ENCODE measurements at regions not wholly inside any gene's neighbourhood (a gene's known extent, or its start where the extent isn't known, plus 50 kb on each side); places are given as distances from the start of the nearest gene placed in this dataset.

DNA sequence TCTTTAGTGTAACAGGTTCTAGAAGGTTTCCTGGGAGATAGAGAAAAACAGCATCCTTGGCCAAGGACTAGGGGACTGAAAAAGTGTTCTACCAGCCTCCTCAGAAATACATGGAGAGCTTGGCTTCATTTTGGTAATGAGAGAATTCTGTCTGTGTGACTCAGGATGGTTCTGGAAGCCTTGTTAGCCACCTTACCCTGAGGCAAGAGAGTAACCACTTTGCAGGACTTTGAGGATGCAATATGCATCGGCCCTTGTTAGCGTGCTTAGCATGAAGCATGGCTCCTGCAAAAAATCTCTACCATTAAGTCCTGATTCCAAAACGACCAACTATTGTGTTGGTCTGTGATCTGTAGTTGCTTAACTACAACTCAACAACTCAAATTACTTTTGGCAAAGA is 79.8 kb downstream of the C1QL2 start:
- no peaks in the 10 kb centered on the region for H3K9me2 ChIP-seq (replicated peaks; ENCODE audit: insufficient read depth)
- no peak for DNase-seq (ENCODE audit: low spot score)
- H3K4me3 ChIP-seq: no peak overlapping the region
- no peak overlapping the region for H3K4me2 ChIP-seq
- H3K27me3 ChIP-seq: no peaks in the 10 kb centered on the region
- H3K4me1 ChIP-seq (ENCODE audit: insufficient read depth): no peaks in the 10 kb centered on the region
- TF ChIP-seq, protein P1, sequence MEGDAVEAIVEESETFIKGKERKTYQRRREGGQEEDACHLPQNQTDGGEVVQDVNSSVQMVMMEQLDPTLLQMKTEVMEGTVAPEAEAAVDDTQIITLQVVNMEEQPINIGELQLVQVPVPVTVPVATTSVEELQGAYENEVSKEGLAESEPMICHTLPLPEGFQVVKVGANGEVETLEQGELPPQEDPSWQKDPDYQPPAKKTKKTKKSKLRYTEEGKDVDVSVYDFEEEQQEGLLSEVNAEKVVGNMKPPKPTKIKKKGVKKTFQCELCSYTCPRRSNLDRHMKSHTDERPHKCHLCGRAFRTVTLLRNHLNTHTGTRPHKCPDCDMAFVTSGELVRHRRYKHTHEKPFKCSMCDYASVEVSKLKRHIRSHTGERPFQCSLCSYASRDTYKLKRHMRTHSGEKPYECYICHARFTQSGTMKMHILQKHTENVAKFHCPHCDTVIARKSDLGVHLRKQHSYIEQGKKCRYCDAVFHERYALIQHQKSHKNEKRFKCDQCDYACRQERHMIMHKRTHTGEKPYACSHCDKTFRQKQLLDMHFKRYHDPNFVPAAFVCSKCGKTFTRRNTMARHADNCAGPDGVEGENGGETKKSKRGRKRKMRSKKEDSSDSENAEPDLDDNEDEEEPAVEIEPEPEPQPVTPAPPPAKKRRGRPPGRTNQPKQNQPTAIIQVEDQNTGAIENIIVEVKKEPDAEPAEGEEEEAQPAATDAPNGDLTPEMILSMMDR (IDR thresholded peaks at IDR 0.05; ENCODE audit: poor library complexity): no peak
- TF ChIP-seq EZH2 (IDR thresholded peaks at IDR 0.05; ENCODE audit: borderline replicate concordance): no peak
- no peak for TF ChIP-seq EZH2phosphoT487 (IDR thresholded peaks at IDR 0.05; ENCODE audit: low read depth, severe bottlenecking, unreplicated experiment)
- H3K27ac ChIP-seq: no peak overlapping the region
- no peaks in the 10 kb centered on the region for H3K36me3 ChIP-seq (replicated peaks; ENCODE audit: insufficient read depth, low read depth)
- H3K79me2 ChIP-seq: no peaks in the 10 kb centered on the region
- H2AFZ ChIP-seq: no peak overlapping the region
- 95% methylated on average over 3 of the region's 3 CpGs for WGBS (ENCODE audit: low lambda C conversion rate, missing lambda C conversion rate)
- no peaks in the 10 kb centered on the region for H4K20me1 ChIP-seq (ENCODE audit: insufficient read depth, poor library complexity, severe bottlenecking)
- H3K9me3 ChIP-seq (ENCODE audit: low read depth): no peaks in the 10 kb centered on the region

DNA sequence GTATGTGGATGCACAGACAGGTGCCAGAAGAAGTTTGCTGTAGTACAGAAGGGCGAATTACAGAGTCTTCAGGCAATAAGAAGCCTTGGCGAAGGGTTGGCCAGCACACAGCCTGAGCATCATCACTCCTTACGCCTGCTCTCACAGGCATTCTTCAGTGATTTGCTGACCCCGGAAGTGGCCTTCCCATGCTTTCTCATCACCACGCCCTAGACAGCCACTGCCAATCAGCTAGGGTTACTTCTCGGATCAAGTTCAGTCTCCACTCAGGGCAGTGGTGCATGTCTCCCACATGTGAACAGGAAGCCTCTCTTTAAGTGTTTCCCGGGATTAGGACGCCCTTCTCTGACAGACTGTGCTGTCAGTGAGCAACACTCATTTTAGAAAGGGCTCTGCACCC is 81.8 kb downstream of the C1QL2 start:
- H2AFZ ChIP-seq: no peak overlapping the region
- H3K4me1 ChIP-seq (ENCODE audit: insufficient read depth): no peaks in the 10 kb centered on the region
- no peaks in the 10 kb centered on the region for H3K36me3 ChIP-seq (replicated peaks; ENCODE audit: insufficient read depth, low read depth)
- no peaks in the 10 kb centered on the region for H3K79me2 ChIP-seq
- no peaks in the 10 kb centered on the region for H4K20me1 ChIP-seq (ENCODE audit: insufficient read depth, poor library complexity, severe bottlenecking)
- H3K4me3 ChIP-seq: no peak overlapping the region
- no peak overlapping the region for H3K4me2 ChIP-seq
- TF ChIP-seq EZH2phosphoT487 (IDR thresholded peaks at IDR 0.05; ENCODE audit: low read depth, severe bottlenecking, unreplicated experiment): no peak
- TF ChIP-seq, protein P1 (IDR thresholded peaks at IDR 0.05; ENCODE audit: poor library complexity): no peak
- TF ChIP-seq EZH2 (IDR thresholded peaks at IDR 0.05; ENCODE audit: borderline replicate concordance): no peak
- WGBS (ENCODE audit: low lambda C conversion rate, missing lambda C conversion rate): 87% methylated on average over 8 of the region's 8 CpGs
- H3K27me3 ChIP-seq: no peaks in the 10 kb centered on the region
- H3K9me3 ChIP-seq (ENCODE audit: low read depth): no peaks in the 10 kb centered on the region
- no peak overlapping the region for H3K27ac ChIP-seq
- DNase-seq (ENCODE audit: low spot score): no peak
- H3K9me2 ChIP-seq (replicated peaks; ENCODE audit: insufficient read depth): no peaks in the 10 kb centered on the region

DNA sequence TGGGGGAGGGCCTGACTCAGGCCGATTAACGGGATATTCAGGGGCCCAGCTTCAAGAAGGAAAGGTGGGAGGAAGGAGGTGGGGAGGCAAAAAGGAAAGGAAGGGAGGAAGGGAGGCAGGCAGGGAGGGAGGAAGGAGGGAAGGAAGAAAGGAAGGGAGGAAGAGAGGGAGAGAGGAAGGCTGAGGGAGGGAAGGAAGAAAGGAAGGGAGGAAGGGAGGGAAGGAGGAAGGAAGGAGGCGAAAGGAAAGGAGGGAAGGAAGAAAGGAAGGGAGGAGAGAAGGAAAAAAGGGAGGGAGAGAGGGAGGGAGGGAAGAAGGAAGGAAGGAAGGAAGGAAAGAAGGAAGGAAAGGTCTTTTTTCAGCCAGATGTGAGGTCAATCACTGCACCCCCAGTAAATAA is 85.3 kb downstream of the C1QL2 start:
- TF ChIP-seq EZH2phosphoT487 (IDR thresholded peaks at IDR 0.05; ENCODE audit: low read depth, severe bottlenecking, unreplicated experiment) (no peak), EZH2 (IDR thresholded peaks at IDR 0.05; ENCODE audit: borderline replicate concordance) (no peak)
- TF ChIP-seq, protein P1 (IDR thresholded peaks at IDR 0.05; ENCODE audit: poor library complexity): no peak
- 20% methylated on average over 1 of the region's 3 CpGs for WGBS (ENCODE audit: low lambda C conversion rate, missing lambda C conversion rate)

GRCh38 chr2:119071476-119071875 is 87.1 kb downstream of the C1QL2 start:
- Histone ChIP-seq H3K4me2 (no peak overlapping the region), H3K79me2 (no peaks in the 10 kb centered on the region), H3K4me1 (ENCODE audit: insufficient read depth) (no peaks in the 10 kb centered on the region), H2AFZ (no peak overlapping the region), H3K36me3 (replicated peaks; ENCODE audit: insufficient read depth, low read depth) (no peaks in the 10 kb centered on the region), H3K9me2 (replicated peaks; ENCODE audit: insufficient read depth) (no peaks in the 10 kb centered on the region), H3K27me3 (no peaks in the 10 kb centered on the region), H3K27ac (no peak overlapping the region), H3K9me3 (ENCODE audit: low read depth) (no peaks in the 10 kb centered on the region), H3K4me3 (no peak overlapping the region), H4K20me1 (ENCODE audit: insufficient read depth, poor library complexity, severe bottlenecking) (no peaks in the 10 kb centered on the region)
- TF ChIP-seq, protein P1 (IDR thresholded peaks at IDR 0.05; ENCODE audit: poor library complexity): no peak
- TF ChIP-seq EZH2 (IDR thresholded peaks at IDR 0.05; ENCODE audit: borderline replicate concordance): no peak
- no peak for TF ChIP-seq EZH2phosphoT487 (IDR thresholded peaks at IDR 0.05; ENCODE audit: low read depth, severe bottlenecking, unreplicated experiment)
- DNase-seq (ENCODE audit: low spot score): no peak
- 68% methylated on average over 1 of the region's 1 CpG for WGBS (ENCODE audit: low lambda C conversion rate, missing lambda C conversion rate)

More for the DNA sequence above, 85.3 kb downstream of the C1QL2 start:
- H2AFZ ChIP-seq: no peak overlapping the region
- H3K4me3 ChIP-seq: no peak overlapping the region
- no peaks in the 10 kb centered on the region for H3K79me2 ChIP-seq
- no peaks in the 10 kb centered on the region for H4K20me1 ChIP-seq (ENCODE audit: insufficient read depth, poor library complexity, severe bottlenecking)
- no peaks in the 10 kb centered on the region for H3K4me1 ChIP-seq (ENCODE audit: insufficient read depth)
- no peak for DNase-seq (ENCODE audit: low spot score)
- H3K4me2 ChIP-seq: no peak overlapping the region
- no peaks in the 10 kb centered on the region for H3K9me3 ChIP-seq (ENCODE audit: low read depth)
- H3K27ac ChIP-seq: no peak overlapping the region
- H3K9me2 ChIP-seq (replicated peaks; ENCODE audit: insufficient read depth): no peaks in the 10 kb centered on the region
- no peaks in the 10 kb centered on the region for H3K36me3 ChIP-seq (replicated peaks; ENCODE audit: insufficient read depth, low read depth)
- no peaks in the 10 kb centered on the region for H3K27me3 ChIP-seq
